ENCODE measurements at regions not wholly inside any gene's neighbourhood (a gene's known extent, or its start where the extent isn't known, plus 50 kb on each side); places are given as distances from the start of the nearest gene placed in this dataset.

DNA sequence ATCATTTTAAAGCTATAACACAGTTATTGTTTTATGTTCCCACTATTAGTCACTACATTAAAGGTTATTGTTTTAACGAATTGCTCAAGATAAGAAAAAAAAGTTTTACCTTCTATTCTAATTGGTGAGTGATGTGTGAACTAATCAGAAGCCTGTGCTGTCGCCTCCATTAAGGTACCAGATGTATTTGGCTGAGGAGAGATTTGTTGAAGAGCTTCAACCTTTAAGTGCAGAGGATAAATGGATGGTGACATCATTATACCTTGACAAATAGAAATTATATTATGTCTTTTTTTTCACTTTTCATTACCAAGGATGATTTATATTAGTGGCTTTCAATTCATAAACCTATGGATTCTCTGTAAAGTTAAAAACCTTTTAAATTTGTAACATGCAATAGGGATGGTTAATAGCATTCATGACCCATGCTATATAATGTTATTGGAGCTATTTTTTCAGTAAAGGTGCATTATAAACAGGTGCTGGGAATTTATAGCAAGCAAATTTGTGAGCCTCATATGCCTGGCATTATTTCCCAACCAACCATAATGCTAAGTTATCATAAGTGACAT is 97.0 kb upstream of the NPVF start:
- intact Hi-C loops (cut with micrococcal nuclease) (no loop called here), dilution Hi-C loops (cut with MboI; ENCODE audit: extremely low pct_ligation_motif_present, low sequenced_read_pairs) (no loop called here)
- FAIRE-seq, result no peak
- H3K9ac ChIP-seq (replicated peaks; ENCODE audit: extremely low read depth, insufficient read depth, low read length), result no peak overlapping the region
- H4K20me1 ChIP-seq (replicated peaks; ENCODE audit: control insufficient read depth, extremely low read depth, insufficient read depth, low read length), result no peaks in the 10 kb centered on the region
- no peaks in the 10 kb centered on the region for H3K9me1 ChIP-seq (replicated peaks; ENCODE audit: control insufficient read depth, extremely low read depth, insufficient read depth, low read length)
- no peaks in the 10 kb centered on the region for H3K9me3 ChIP-seq (replicated peaks; ENCODE audit: control insufficient read depth, insufficient read depth, low read length)
- H2AFZ ChIP-seq (ENCODE audit: low read depth, low read length), result no peak overlapping the region
- POLR2A ChIA-PET, result no interaction called here
- CTCF ChIA-PET, result no interaction called here
- H3K4me3 ChIP-seq (replicated peaks in 1 of 3; ENCODE audit: insufficient read depth in 1 of 3, low read depth in 1 of 3, low read length in 3 of 3), result no peak overlapping the region
- no peaks in the 10 kb centered on the region for H3K36me3 ChIP-seq (ENCODE audit: control insufficient read depth in 2 of 2, extremely low read depth in 1 of 2, insufficient read depth in 2 of 2, low read length in 2 of 2)
- H3K27me3 ChIP-seq (ENCODE audit: control insufficient read depth in 2 of 2, insufficient read depth in 2 of 2, low read length in 2 of 2), result no peaks in the 10 kb centered on the region
- no peaks in the 10 kb centered on the region for H3K79me2 ChIP-seq (ENCODE audit: control insufficient read depth, insufficient read depth, low read length)
- no peak overlapping the region for H3K27ac ChIP-seq (ENCODE audit: insufficient read depth, low read depth, low read length)
- no peaks in the 10 kb centered on the region for H3K4me1 ChIP-seq (ENCODE audit: control insufficient read depth, extremely low read depth, insufficient read depth, low read length)
- TF ChIP-seq, protein P1, sequence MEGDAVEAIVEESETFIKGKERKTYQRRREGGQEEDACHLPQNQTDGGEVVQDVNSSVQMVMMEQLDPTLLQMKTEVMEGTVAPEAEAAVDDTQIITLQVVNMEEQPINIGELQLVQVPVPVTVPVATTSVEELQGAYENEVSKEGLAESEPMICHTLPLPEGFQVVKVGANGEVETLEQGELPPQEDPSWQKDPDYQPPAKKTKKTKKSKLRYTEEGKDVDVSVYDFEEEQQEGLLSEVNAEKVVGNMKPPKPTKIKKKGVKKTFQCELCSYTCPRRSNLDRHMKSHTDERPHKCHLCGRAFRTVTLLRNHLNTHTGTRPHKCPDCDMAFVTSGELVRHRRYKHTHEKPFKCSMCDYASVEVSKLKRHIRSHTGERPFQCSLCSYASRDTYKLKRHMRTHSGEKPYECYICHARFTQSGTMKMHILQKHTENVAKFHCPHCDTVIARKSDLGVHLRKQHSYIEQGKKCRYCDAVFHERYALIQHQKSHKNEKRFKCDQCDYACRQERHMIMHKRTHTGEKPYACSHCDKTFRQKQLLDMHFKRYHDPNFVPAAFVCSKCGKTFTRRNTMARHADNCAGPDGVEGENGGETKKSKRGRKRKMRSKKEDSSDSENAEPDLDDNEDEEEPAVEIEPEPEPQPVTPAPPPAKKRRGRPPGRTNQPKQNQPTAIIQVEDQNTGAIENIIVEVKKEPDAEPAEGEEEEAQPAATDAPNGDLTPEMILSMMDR (IDR thresholded peaks at IDR 0.05; ENCODE audit: extremely low read depth in 1 of 2, insufficient read depth in 1 of 2, low read depth in 1 of 2, low read length in 2 of 2), result no peak
- TF ChIP-seq JUN (IDR thresholded peaks at IDR 0.05; ENCODE audit: borderline replicate concordance, insufficient read depth, insufficient read length, low read depth), result no peak
- no peak for TF ChIP-seq EZH2 (IDR thresholded peaks at IDR 0.05; ENCODE audit: borderline replicate concordance, low read depth, low read length, severe bottlenecking)
- no peak for TF ChIP-seq POLR2AphosphoS5 (IDR thresholded peaks at IDR 0.05; ENCODE audit: insufficient read depth, low read depth, low read length)
- TF ChIP-seq, protein P2, sequence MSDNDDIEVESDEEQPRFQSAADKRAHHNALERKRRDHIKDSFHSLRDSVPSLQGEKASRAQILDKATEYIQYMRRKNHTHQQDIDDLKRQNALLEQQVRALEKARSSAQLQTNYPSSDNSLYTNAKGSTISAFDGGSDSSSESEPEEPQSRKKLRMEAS (IDR thresholded peaks at IDR 0.05; ENCODE audit: insufficient read depth, insufficient read length), result no peak
- no peak for TF ChIP-seq POLR2A (IDR thresholded peaks at IDR 0.05; ENCODE audit: low read depth, low read length)
- no peak for TF ChIP-seq GATA2 (IDR thresholded peaks at IDR 0.05; ENCODE audit: insufficient read depth, insufficient read length, low read depth, low read length)
- no peak for TF ChIP-seq MYC (IDR thresholded peaks at IDR 0.05; ENCODE audit: low read depth, low read length)
- TF ChIP-seq FOS (IDR thresholded peaks at IDR 0.05; ENCODE audit: borderline replicate concordance, insufficient read depth, low read length), result no peak
- no peak for DNase-seq (ENCODE audit: low read depth, low spot score)
- BruUV-seq (replicated peaks), result no TSS peak
- no peak overlapping the region for H3K4me2 ChIP-seq (ENCODE audit: insufficient read depth, low read length)
